Tibial nerve (tissue), 4 donors: ENCODE measurements at regions not wholly inside any gene's neighbourhood (a gene's known extent, or its start where the extent isn't known, plus 50 kb on each side); places are given as distances from the start of the nearest gene placed in this dataset.

Experiments used
- EP300 ChIP-seq, 2 donors: sonication (generic); formaldehyde crosslinking; IDR thresholded peaks; one replicate each; pipeline ENCODE4 v1.6.1; 2017; ENCODE audit warnings: antibody characterized with exemption in 2 of 2, mild to moderate bottlenecking in 1 of 2
- POLR2A ChIP-seq, 2 donors: fragments of 450-650 bp; IDR thresholded peaks; one replicate each; pipeline ENCODE4 v1.6.1; 2017; ENCODE audit warnings: antibody characterized with exemption in 2 of 2, mild to moderate bottlenecking in 2 of 2, moderate library complexity in 2 of 2
- TF ChIP-seq, protein P1 (sequence below), 5 experiments: fragments of 200-600 bp in 3 of 5; fragments of 450-650 bp in 2 of 5; sonication (generic) in 3 of 5; IDR thresholded peaks; one replicate each; pipeline ENCODE4 v1.5.1; 2016 to 2019; ENCODE audit warnings: antibody characterized with exemption in 5 of 5, mild to moderate bottlenecking in 3 of 5, moderate library complexity in 2 of 5

DNA sequence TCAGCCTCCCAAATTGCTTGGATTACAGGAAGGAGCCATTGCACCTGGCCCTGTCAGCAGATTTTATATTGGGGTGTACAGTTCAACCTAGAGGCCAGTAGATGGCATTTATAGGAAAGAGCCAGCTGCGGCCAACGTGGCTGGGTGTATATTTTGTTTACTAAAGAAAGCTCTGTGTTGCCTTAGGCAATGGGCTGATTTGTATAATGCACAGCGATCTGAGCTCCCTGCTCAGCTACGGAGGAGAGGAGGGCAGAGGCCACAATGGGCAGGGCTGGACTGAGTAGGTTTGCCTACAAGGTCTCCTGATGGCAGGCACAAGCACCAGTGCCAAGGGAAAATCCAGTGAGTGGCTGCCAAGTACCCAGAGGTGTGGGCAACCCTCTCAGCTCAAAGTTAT lies 282.4 kb downstream of the ARPP21 start:
- TF ChIP-seq POLR2A (IDR thresholded peaks at IDR 0.05) = no peak
- TF ChIP-seq, protein P1, sequence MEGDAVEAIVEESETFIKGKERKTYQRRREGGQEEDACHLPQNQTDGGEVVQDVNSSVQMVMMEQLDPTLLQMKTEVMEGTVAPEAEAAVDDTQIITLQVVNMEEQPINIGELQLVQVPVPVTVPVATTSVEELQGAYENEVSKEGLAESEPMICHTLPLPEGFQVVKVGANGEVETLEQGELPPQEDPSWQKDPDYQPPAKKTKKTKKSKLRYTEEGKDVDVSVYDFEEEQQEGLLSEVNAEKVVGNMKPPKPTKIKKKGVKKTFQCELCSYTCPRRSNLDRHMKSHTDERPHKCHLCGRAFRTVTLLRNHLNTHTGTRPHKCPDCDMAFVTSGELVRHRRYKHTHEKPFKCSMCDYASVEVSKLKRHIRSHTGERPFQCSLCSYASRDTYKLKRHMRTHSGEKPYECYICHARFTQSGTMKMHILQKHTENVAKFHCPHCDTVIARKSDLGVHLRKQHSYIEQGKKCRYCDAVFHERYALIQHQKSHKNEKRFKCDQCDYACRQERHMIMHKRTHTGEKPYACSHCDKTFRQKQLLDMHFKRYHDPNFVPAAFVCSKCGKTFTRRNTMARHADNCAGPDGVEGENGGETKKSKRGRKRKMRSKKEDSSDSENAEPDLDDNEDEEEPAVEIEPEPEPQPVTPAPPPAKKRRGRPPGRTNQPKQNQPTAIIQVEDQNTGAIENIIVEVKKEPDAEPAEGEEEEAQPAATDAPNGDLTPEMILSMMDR (IDR thresholded peaks at IDR 0.05) = no peak
- TF ChIP-seq EP300 (IDR thresholded peaks at IDR 0.05) = no peak
